AG04449 (cell line): ENCODE measurements at regions not wholly inside any gene's neighbourhood (a gene's known extent, or its start where the extent isn't known, plus 50 kb on each side); places are given as distances from the start of the nearest gene placed in this dataset.

Source experiments
- CTCF ChIA-PET: fragments of 350-600 bp; formaldehyde crosslinking; extraction: SDS; loops from one replicate; lab custom pipeline; 2021; ENCODE audit warnings: antibody characterized with exemption; lab: Yijun Ruan, JAX
- POLR2A ChIA-PET: fragments of 400-600, 350-600 bp; formaldehyde crosslinking; extraction: SDS; loops from one replicate; lab custom pipeline; 2020; ENCODE audit warnings: antibody characterized with exemption, inconsistent platforms; lab: Yijun Ruan, JAX
- DNase-seq: peaks from one replicate; pipeline ENCODE4 v3.0.0-alpha.2; 2010; ENCODE audit warnings: low read depth, low spot score
- H3K4me3 ChIP-seq: 2 replicates; pipeline ENCODE4 v1.5.1; 2011; ENCODE audit warnings: low read depth, mild to moderate bottlenecking, control low read depth, low read length
- TF ChIP-seq, protein P1 (sequence below): IDR thresholded peaks from one replicate; pipeline ENCODE4 v1.5.1; 2011; ENCODE audit warnings: mild to moderate bottlenecking, moderate library complexity, low read length, control low read depth, inconsistent platforms; ENCODE audit not compliant: insufficient read depth; ENCODE audit errors: missing control alignments

DNA sequence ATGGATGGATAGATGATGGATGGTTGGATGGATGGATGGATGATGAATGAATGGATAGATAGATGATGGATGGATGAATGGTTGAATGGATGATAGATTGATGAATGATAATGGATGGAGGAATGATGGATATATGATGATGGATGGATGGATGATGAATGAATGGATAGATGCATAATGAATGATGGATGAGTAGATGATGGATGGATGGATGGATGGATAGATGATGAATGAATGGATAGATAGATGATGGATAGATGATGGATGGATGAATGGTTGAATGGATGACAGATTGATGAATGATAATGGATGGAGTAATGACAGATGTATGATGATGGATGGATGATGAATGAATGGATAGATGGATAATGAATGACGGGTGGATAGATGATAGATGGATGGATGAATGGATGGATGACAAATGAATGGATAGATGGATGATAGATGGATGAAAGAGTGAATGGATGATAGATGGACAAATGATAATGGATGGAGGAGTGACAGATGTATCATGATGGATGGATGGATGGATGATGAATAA lies 1466.5 kb downstream of the BRD1 start:
- ChIA-PET CTCF (no interaction called here), POLR2A (no interaction called here)

DNA sequence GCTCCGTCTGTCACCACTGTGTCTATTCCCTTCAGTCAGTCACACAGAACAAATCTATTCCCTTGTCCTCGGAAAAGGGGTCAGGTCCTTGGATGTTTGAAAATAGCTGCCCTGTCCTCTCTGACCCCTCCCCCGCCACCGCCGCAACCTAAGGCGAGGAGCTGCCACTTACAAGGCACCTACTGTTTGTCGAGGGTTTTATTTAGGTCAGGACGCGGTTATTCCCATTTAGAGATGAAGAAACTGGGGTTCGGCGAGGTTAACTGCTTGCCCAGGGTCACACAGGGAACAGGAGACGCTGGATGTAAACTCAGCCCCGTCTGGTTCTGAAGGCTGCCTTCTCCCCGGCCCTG lies 1468.1 kb downstream of the BRD1 start:
- CTCF ChIA-PET = no interaction called here
- DNase-seq = no peak
- no peak overlapping the region for H3K4me3 ChIP-seq
- TF ChIP-seq, protein P1, sequence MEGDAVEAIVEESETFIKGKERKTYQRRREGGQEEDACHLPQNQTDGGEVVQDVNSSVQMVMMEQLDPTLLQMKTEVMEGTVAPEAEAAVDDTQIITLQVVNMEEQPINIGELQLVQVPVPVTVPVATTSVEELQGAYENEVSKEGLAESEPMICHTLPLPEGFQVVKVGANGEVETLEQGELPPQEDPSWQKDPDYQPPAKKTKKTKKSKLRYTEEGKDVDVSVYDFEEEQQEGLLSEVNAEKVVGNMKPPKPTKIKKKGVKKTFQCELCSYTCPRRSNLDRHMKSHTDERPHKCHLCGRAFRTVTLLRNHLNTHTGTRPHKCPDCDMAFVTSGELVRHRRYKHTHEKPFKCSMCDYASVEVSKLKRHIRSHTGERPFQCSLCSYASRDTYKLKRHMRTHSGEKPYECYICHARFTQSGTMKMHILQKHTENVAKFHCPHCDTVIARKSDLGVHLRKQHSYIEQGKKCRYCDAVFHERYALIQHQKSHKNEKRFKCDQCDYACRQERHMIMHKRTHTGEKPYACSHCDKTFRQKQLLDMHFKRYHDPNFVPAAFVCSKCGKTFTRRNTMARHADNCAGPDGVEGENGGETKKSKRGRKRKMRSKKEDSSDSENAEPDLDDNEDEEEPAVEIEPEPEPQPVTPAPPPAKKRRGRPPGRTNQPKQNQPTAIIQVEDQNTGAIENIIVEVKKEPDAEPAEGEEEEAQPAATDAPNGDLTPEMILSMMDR = no peak
- POLR2A ChIA-PET = no interaction called here

More for the DNA sequence above, 1466.5 kb downstream of the BRD1 start:
- TF ChIP-seq, protein P1 = no peak
- no peak for DNase-seq
- no peak overlapping the region for H3K4me3 ChIP-seq

DNA sequence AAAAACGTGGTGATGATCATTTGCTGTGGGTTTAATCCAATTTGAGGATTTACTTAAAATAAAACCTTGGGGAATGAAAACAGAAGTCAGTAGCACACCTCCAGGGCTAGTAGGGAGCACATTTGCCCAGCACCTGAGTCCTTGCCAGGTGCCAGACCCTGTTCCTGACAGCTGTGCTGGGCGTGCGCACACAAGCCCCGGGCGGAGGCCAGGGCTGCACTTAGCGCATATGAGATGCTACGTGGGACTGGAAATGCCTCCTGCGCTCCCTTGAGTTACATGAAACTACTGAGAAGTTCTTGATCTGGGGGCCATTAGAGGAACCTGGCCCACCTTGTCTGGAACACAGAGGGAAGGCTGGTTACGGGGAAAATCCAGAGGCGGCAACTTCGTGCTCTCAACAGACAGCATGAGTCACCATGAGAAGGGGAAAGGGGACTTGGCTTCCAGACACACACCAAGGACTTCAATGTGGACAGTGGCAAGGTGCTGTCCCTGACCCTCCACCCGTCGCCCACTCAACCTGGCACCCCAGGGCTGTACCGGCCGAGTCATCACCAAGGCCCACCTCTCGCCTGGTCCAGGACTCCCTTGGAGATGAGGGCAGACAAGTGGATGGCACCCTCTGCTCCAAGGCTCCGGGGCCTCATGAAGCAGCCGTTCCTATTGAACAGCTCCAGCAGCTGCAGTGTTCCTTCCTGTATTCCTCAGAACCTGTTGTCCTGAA lies 1468.6 kb downstream of the BRD1 start:
- DNase-seq = no peak
- H3K4me3 ChIP-seq = no peak overlapping the region
- ChIA-PET CTCF (no interaction called here), POLR2A (no interaction called here)
- TF ChIP-seq, protein P1 = no peak

DNA sequence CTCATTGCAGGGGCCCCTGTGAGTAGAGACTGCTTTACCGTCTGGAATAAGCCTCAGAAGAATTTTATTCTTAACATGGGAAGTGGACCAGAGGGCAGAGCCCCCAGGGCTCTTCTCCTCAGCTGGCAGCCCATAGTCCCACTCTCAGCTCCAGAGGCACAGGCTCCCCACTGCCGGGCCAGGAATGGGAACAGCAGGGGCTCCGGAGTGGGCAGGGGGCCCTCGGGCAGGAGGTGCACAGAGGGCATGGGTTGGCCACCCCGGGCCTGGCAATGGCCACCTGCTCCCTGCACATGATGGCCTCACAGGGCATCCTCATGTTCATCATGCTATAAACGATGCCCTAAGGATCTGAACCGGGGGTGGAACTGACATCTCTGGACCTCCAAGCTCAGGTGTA lies 1469.7 kb downstream of the BRD1 start:
- DNase-seq = no peak
- TF ChIP-seq, protein P1 = no peak
- CTCF ChIA-PET = no interaction called here
- no peak overlapping the region for H3K4me3 ChIP-seq
- POLR2A ChIA-PET = no interaction called here

DNA sequence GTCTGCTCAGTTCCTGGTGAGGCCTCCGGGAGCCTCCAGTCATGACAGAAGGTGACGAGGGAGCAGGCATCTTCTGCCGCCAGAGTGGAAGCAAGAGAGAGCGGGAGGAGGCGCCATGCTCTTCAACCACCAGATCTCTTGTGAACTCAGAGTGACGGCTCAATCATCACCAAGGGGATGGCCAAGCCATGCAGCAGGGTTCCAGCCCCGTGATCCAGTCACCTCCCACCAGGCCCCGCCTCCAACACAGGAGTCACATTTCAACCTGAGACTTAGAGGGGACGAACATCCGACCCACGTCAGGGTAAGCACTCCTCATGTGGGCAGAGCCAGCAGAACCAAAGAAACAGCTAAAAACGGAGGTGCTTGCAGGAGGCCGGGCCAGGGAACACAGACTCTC lies 1470.5 kb downstream of the BRD1 start:
- CTCF ChIA-PET = no interaction called here
- POLR2A ChIA-PET = no interaction called here
- no peak for DNase-seq
- TF ChIP-seq, protein P1 = no peak
- no peak overlapping the region for H3K4me3 ChIP-seq

DNA sequence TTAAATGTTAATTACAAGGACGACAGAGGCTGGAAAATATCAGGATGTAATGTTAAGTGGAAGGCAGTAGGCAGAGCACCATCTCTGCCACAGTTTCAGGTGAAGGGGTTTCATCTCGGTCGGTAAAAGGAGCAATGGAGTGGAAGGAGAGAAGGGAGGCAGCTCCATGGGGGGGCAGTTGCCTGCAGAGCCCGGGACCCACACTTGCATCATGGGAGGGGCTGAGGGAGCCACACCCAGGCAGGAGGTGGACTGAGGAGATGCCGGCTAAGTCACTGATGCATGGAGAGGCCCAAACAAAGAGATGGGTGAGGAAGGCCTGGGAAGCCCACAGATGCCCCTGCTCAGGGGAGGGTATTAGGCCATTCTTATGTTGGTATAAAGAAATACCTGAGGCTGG lies 1470.9 kb downstream of the BRD1 start:
- H3K4me3 ChIP-seq = no peak overlapping the region
- ChIA-PET POLR2A (no interaction called here), CTCF (no interaction called here)
- no peak for DNase-seq
- TF ChIP-seq, protein P1 = no peak
